Activated naive CD4-positive, alpha-beta T cell treated with anti-CD3 and anti-CD28 coated beads for 36 hours (primary cell): ENCODE measurements at regions not wholly inside any gene's neighbourhood (a gene's known extent, or its start where the extent isn't known, plus 50 kb on each side); places are given as distances from the start of the nearest gene placed in this dataset.

Experiments
- CTCF ChIA-PET: fragments of 350-600 bp; sonication (Branson Sonifier 250); formaldehyde crosslinking; loops from one replicate; lab custom pipeline; 2021; ENCODE audit warnings: antibody characterized with exemption; lab: Charles Lee
- DNase-seq: peaks from one replicate; pipeline ENCODE4 v3.0.0-alpha.2; 2020
- H3K27ac Mint-ChIP-seq: one replicate; pipeline ENCODE4 v1.8.0; 2021; ENCODE audit warnings: mild to moderate bottlenecking, mixed read lengths
- H3K27me3 Mint-ChIP-seq: one replicate; pipeline ENCODE4 v1.8.0; 2021; ENCODE audit warnings: low read depth, mixed read lengths
- H3K36me3 Mint-ChIP-seq: one replicate; pipeline ENCODE4 v1.8.0; 2021; ENCODE audit warnings: low read depth, mixed read lengths
- H3K4me1 Mint-ChIP-seq: one replicate; pipeline ENCODE4 v1.8.0; 2021; ENCODE audit warnings: low read depth, mixed read lengths
- H3K4me3 Mint-ChIP-seq: one replicate; pipeline ENCODE4 v1.8.0; 2021; ENCODE audit warnings: mild to moderate bottlenecking, moderate library complexity, mixed read lengths
- H3K9me3 Mint-ChIP-seq: one replicate; pipeline ENCODE4 v1.8.0; 2021; ENCODE audit warnings: mixed read lengths
- intact Hi-C: fragments of 100-400 bp; cut with micrococcal nuclease; formaldehyde crosslinking; loops from one replicate; pipeline ENCODE4 v1.15.1; 2023

GRCh38 chr5:74507370-74508005 is 133.0 kb downstream of the ENC1 start:
- Mint-ChIP-seq H3K36me3 (no peaks in the 10 kb centered on the region), H3K9me3 (no peaks in the 10 kb centered on the region), H3K27me3 (peaks cover 4% of the 10 kb centered on the region), H3K27ac (no peak overlapping the region), H3K4me3 (no peak overlapping the region), H3K4me1 (no peaks in the 10 kb centered on the region)
- CTCF ChIA-PET: no interaction called here
- DNase-seq: no peak
- intact Hi-C loops: no loop called here

- Mint-ChIP-seq H3K27ac (no peak overlapping the region), H3K4me1 (no peaks in the 10 kb centered on the region), H3K9me3 (no peaks in the 10 kb centered on the region), H3K4me3 (no peak overlapping the region), H3K27me3 (no peaks in the 10 kb centered on the region), H3K36me3 (no peaks in the 10 kb centered on the region)
- DNase-seq: no peak
- intact Hi-C loops: no loop called here
- CTCF ChIA-PET: no interaction called here
Observed at GRCh38 chr5:74506119-74506518, 134.4 kb downstream of the ENC1 start.

GRCh38 chr5:74504463-74504862 is 136.1 kb downstream of the ENC1 start:
- CTCF ChIA-PET: no interaction called here
- intact Hi-C loops: no loop called here
- Mint-ChIP-seq H3K27ac (no peak overlapping the region), H3K4me1 (no peaks in the 10 kb centered on the region), H3K9me3 (no peaks in the 10 kb centered on the region), H3K4me3 (no peak overlapping the region), H3K36me3 (no peaks in the 10 kb centered on the region), H3K27me3 (no peaks in the 10 kb centered on the region)
- DNase-seq: no peak

- intact Hi-C loops: no loop called here
- Mint-ChIP-seq H3K9me3 (no peaks in the 10 kb centered on the region), H3K27ac (no peak overlapping the region), H3K4me3 (no peak overlapping the region), H3K36me3 (no peaks in the 10 kb centered on the region), H3K4me1 (no peaks in the 10 kb centered on the region), H3K27me3 (no peaks in the 10 kb centered on the region)
- DNase-seq: no peak
- CTCF ChIA-PET: no interaction called here
Observed at GRCh38 chr5:74502479-74502950, 138.0 kb downstream of the ENC1 start.

DNA sequence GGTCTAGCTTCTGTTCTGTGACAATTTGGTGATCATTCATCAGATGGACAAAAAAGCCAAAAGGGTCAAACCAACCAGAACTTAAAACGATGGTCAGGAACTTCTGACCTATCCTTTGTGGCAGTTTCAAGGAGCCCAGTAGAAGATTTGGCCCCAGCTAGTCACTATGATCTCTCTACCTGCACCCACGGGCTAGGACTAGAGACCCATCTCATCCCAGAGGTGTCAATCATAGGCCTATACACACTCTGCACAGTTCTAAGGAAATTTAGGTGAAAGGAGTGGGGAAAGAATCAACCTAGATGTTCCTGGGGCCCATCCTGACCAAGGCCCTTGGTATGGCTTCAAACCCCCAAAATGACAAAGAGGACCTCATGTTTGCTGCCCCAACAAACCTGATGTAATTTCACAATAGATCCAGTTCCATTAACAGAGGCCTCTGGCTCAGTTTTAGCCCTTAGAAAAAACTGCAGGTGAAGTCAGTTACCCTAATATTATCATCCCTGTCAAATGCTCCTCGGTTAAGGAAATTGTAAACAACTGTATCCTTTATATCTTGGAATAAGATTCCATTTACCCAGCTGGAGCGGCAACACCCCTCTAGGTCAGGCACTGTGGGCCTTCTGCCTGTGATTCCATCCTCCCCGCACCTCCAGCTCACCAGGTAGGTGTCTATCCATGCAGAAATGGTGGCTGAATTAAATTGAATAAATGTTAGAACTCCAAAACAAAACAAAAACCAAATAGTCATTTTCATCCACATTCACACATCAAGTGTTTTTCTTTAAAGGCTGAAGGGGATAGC is 138.7 kb downstream of the ENC1 start:
- H3K4me3 Mint-ChIP-seq: no peak overlapping the region

DNA sequence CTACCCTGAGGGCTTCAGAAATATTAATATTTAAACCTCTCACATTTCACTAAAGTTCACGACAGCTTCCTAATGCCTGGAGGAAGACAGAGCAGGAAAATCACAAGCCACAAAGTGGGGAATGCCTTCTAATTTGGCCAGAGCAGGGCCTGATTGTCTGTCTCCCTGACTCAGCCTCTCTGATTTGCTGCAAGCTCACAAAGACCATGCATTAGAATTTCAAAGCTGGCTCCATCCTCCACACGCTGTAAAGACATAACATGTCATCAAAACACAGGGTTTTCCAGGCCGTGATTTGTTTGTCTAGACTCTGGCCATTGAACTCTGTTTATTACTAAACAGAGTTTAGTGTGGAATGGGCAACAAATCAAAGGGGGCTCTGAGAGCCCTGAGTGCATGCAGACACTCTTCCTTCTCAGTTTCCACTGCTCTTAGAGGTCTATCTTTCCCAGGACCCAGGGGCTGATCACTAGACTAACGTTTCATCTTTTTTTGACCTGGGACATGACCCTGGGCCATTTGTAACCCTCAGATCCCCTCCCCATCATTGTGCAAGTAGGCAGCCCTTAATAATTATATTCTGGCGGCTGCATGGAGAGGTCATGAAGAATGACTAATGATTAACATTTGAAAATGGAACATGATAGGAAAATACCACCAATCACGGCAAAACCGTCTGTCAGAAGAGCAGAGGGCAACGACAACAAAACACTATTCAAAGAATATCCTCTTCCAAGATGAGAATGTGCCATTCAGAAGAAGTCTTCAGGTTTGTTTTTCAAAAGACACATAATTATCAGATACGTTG is 140.2 kb downstream of the ENC1 start:
- intact Hi-C loops: no loop called here
- H3K9me3 Mint-ChIP-seq: no peaks in the 10 kb centered on the region
- H3K27me3 Mint-ChIP-seq: no peaks in the 10 kb centered on the region

More for the DNA sequence above, 138.7 kb downstream of the ENC1 start:
- intact Hi-C loops: no loop called here
- Mint-ChIP-seq H3K9me3 (no peaks in the 10 kb centered on the region), H3K4me1 (no peaks in the 10 kb centered on the region), H3K36me3 (no peaks in the 10 kb centered on the region), H3K27ac (no peak overlapping the region), H3K27me3 (no peaks in the 10 kb centered on the region)
- CTCF ChIA-PET: no interaction called here
- DNase-seq: no peak

GRCh38 chr5:74499256-74500050 is 141.1 kb downstream of the ENC1 start:
- no peaks in the 10 kb centered on the region for H3K27me3 Mint-ChIP-seq
- intact Hi-C loops: loop anchor here (10.0 kb wide), 1 partner anchor 145 kb away; the partner anchor contains the start of gene ENC1
- no peak for DNase-seq
- H3K36me3 Mint-ChIP-seq: no peaks in the 10 kb centered on the region
- no peaks in the 10 kb centered on the region for H3K9me3 Mint-ChIP-seq
- H3K4me3 Mint-ChIP-seq: no peak overlapping the region
- H3K27ac Mint-ChIP-seq: no peak overlapping the region
- CTCF ChIA-PET: no interaction called here
- no peaks in the 10 kb centered on the region for H3K4me1 Mint-ChIP-seq

More for the DNA sequence above, 140.2 kb downstream of the ENC1 start:
- Mint-ChIP-seq H3K36me3 (no peaks in the 10 kb centered on the region), H3K4me1 (no peaks in the 10 kb centered on the region), H3K27ac (no peak overlapping the region), H3K4me3 (no peak overlapping the region)
- DNase-seq: no peak
- CTCF ChIA-PET: no interaction called here

DNA sequence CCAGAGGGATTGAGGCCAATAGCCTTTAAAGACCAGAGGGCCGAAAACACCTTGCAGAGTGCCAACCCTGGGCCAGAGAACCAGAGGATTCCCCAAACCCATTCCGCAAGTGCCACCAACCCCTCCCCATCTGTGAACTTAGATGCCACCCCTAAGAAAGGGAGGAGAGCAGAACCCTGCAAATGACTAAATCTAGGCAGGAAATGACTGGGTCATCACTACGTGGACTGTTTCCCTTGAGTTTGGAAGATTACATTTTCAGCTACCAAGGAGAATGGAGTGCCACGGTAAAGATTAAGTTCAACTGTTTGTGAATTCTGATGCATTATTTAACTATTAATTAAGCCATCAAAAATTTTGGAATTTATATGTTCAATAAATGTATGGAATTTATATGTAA is 142.8 kb downstream of the ENC1 start:
- Mint-ChIP-seq H3K9me3 (no peaks in the 10 kb centered on the region), H3K4me3 (no peak overlapping the region), H3K27ac (no peak overlapping the region), H3K27me3 (peaks cover 3% of the 10 kb centered on the region), H3K4me1 (no peaks in the 10 kb centered on the region), H3K36me3 (no peaks in the 10 kb centered on the region)
- CTCF ChIA-PET: no interaction called here
- no peak for DNase-seq
- intact Hi-C loops: loop anchor here (10.0 kb wide), 1 partner anchor 147 kb away; the partner anchor contains the start of gene ENC1

DNA sequence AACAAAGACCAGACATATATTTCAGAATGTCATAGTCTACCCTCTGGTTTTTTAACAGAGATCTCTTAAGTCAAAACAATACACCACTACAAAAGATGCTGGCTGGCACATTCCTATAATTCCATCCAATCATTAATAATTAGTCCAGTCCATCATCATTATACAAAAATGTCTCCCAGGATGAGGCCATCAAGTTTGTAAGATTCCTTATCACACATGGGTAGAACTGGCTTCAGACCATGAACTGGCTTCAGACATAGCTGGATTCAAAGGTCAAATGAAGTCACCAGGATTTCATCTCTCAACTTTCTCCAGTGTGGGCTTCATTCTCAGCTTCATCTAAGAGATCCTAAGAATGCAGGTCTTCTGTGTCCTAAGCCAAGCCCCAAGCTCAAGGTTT is 147.1 kb downstream of the ENC1 start:
- Mint-ChIP-seq H3K4me3 (no peak overlapping the region), H3K4me1 (no peaks in the 10 kb centered on the region), H3K9me3 (no peaks in the 10 kb centered on the region), H3K27ac (no peak overlapping the region), H3K27me3 (peaks cover 5% of the 10 kb centered on the region), H3K36me3 (no peaks in the 10 kb centered on the region)
- no peak for DNase-seq
- CTCF ChIA-PET: interaction anchor here (0.6 to 1.7 kb wide), 2 partner anchors 136 to 148 kb away, joined by 3 to 5 read pairs; no protein-coding TSS in a partner anchor
- intact Hi-C loops: loop anchor here (10.0 kb wide), 1 partner anchor 151 kb away; the partner anchor contains the start of gene ENC1

- intact Hi-C loops: loop anchor here (10.0 kb wide), 1 partner anchor 153 kb away; the partner anchor contains the start of gene ENC1
- H3K4me3 Mint-ChIP-seq: no peak overlapping the region
- H3K27ac Mint-ChIP-seq: no peak overlapping the region
- H3K9me3 Mint-ChIP-seq: no peaks in the 10 kb centered on the region
- no peaks in the 10 kb centered on the region for H3K36me3 Mint-ChIP-seq
- peaks cover 5% of the 10 kb centered on the region for H3K27me3 Mint-ChIP-seq
- H3K4me1 Mint-ChIP-seq: no peaks in the 10 kb centered on the region
- no peak for DNase-seq
- CTCF ChIA-PET: interaction anchor here (1.7 kb wide), 1 partner anchor 149 kb away, joined by 3 read pairs; no protein-coding TSS in a partner anchor
Observed at GRCh38 chr5:74492230-74492629, 148.3 kb downstream of the ENC1 start.

GRCh38 chr5:74491586-74491985 is 148.9 kb downstream of the ENC1 start:
- no peak for DNase-seq
- Mint-ChIP-seq H3K4me1 (no peaks in the 10 kb centered on the region), H3K36me3 (no peaks in the 10 kb centered on the region), H3K27me3 (peaks cover 5% of the 10 kb centered on the region), H3K27ac (no peak overlapping the region), H3K4me3 (no peak overlapping the region), H3K9me3 (no peaks in the 10 kb centered on the region)
- intact Hi-C loops: loop anchor here (10.0 kb wide), 1 partner anchor 153 kb away; the partner anchor contains the start of gene ENC1
- CTCF ChIA-PET: interaction anchor here (1.7 kb wide), 1 partner anchor 150 kb away, joined by 3 read pairs; no protein-coding TSS in a partner anchor
